Activated CD8-positive, alpha-beta T cell treated with anti-CD3 and anti-CD28 coated beads, Interleukin-2, amount 10 ng/mL, durations not matched to agents 7 days and 5 days (primary cell): ENCODE measurements at regions not wholly inside any gene's neighbourhood (a gene's known extent, or its start where the extent isn't known, plus 50 kb on each side); places are given as distances from the start of the nearest gene placed in this dataset.
A peak's percentile ranks its signal among the peaks of the same experiment; 100 is the strongest.

Source experiments
- ATAC-seq: fragments of 150-1000 bp; cut with Tn5 transposase; one replicate; pipeline ENCODE4 v1.10.0; 2021; ENCODE audit warnings: moderate library complexity
- CTCF ChIA-PET: fragments of 350-600 bp; sonication (Branson Sonifier 250); formaldehyde crosslinking; loops from one replicate; lab custom pipeline; 2021; ENCODE audit warnings: antibody characterized with exemption; lab: Charles Lee
- POLR2A ChIA-PET: fragments of 350-600 bp; sonication (Branson Sonifier 250); formaldehyde crosslinking; loops from one replicate; lab custom pipeline; 2021; ENCODE audit warnings: antibody characterized with exemption; lab: Charles Lee
- DNase-seq: peaks from one replicate; pipeline ENCODE4 v3.0.0-alpha.2; 2020
- H3K27ac Mint-ChIP-seq: one replicate; pipeline ENCODE4 v1.8.0; 2021; ENCODE audit warnings: mild to moderate bottlenecking, mixed read lengths
- H3K27me3 Mint-ChIP-seq: one replicate; pipeline ENCODE4 v1.8.0; 2021; ENCODE audit warnings: low read depth, mixed read lengths
- H3K36me3 Mint-ChIP-seq: one replicate; pipeline ENCODE4 v1.8.0; 2021; ENCODE audit warnings: low read depth, mixed read lengths
- H3K4me1 Mint-ChIP-seq: one replicate; pipeline ENCODE4 v1.8.0; 2021; ENCODE audit warnings: low read depth, mixed read lengths
- H3K4me3 Mint-ChIP-seq: one replicate; pipeline ENCODE4 v1.8.0; 2021; ENCODE audit warnings: mild to moderate bottlenecking, mixed read lengths
- H3K9me3 Mint-ChIP-seq: one replicate; pipeline ENCODE4 v1.8.0; 2022; ENCODE audit warnings: mixed read lengths; ENCODE audit not compliant: insufficient read depth

- ChIA-PET CTCF (no interaction called here), POLR2A (no interaction called here)
- H3K9me3 Mint-ChIP-seq = no peaks in the 10 kb centered on the region
- H3K27ac Mint-ChIP-seq = no peak overlapping the region
- no peaks in the 10 kb centered on the region for H3K4me1 Mint-ChIP-seq
- DNase-seq = no peak
- no peaks in the 10 kb centered on the region for H3K27me3 Mint-ChIP-seq
- no peak for ATAC-seq
- no peak overlapping the region for H3K4me3 Mint-ChIP-seq
- H3K36me3 Mint-ChIP-seq = no peaks in the 10 kb centered on the region
Observed at GRCh38 chr1:88111816-88112215, 572.3 kb upstream of the PKN2 start.

GRCh38 chr1:88117597-88117996 lies 566.5 kb upstream of the PKN2 start:
- Mint-ChIP-seq H3K4me1 (no peaks in the 10 kb centered on the region), H3K4me3 (no peak overlapping the region), H3K36me3 (no peaks in the 10 kb centered on the region), H3K9me3 (no peaks in the 10 kb centered on the region), H3K27me3 (no peaks in the 10 kb centered on the region), H3K27ac (no peak overlapping the region)
- CTCF ChIA-PET = no interaction called here
- POLR2A ChIA-PET = no interaction called here
- no peak for DNase-seq
- no peak for ATAC-seq

- no peaks in the 10 kb centered on the region for H3K36me3 Mint-ChIP-seq
- no peaks in the 10 kb centered on the region for H3K9me3 Mint-ChIP-seq
- no peak overlapping the region for H3K27ac Mint-ChIP-seq
- H3K27me3 Mint-ChIP-seq = no peaks in the 10 kb centered on the region
- CTCF ChIA-PET = no interaction called here
- no peaks in the 10 kb centered on the region for H3K4me1 Mint-ChIP-seq
- POLR2A ChIA-PET = no interaction called here
- DNase-seq (no peak), ATAC-seq (no peak)
- no peak overlapping the region for H3K4me3 Mint-ChIP-seq
Observed at GRCh38 chr1:88118176-88118845, 565.8 kb upstream of the PKN2 start.

- no peaks in the 10 kb centered on the region for H3K9me3 Mint-ChIP-seq
- DNase-seq (no peak), ATAC-seq (no peak)
- CTCF ChIA-PET = no interaction called here
- H3K36me3 Mint-ChIP-seq = no peaks in the 10 kb centered on the region
- H3K27me3 Mint-ChIP-seq = no peaks in the 10 kb centered on the region
- no peaks in the 10 kb centered on the region for H3K4me1 Mint-ChIP-seq
- POLR2A ChIA-PET = no interaction called here
- no peak overlapping the region for H3K4me3 Mint-ChIP-seq
- no peak overlapping the region for H3K27ac Mint-ChIP-seq
Observed at GRCh38 chr1:88124614-88125013, 559.5 kb upstream of the PKN2 start.

GRCh38 chr1:88126467-88126866 lies 557.6 kb upstream of the PKN2 start:
- H3K9me3 Mint-ChIP-seq = no peaks in the 10 kb centered on the region
- CTCF ChIA-PET = no interaction called here
- no peak for ATAC-seq
- no peak overlapping the region for H3K27ac Mint-ChIP-seq
- POLR2A ChIA-PET = no interaction called here
- no peak overlapping the region for H3K4me3 Mint-ChIP-seq
- no peaks in the 10 kb centered on the region for H3K4me1 Mint-ChIP-seq
- no peak for DNase-seq
- H3K36me3 Mint-ChIP-seq = no peaks in the 10 kb centered on the region
- no peaks in the 10 kb centered on the region for H3K27me3 Mint-ChIP-seq

GRCh38 chr1:88133991-88134390 lies 550.1 kb upstream of the PKN2 start:
- Mint-ChIP-seq H3K4me3 (no peak overlapping the region), H3K9me3 (no peaks in the 10 kb centered on the region), H3K27ac (no peak overlapping the region), H3K4me1 (no peaks in the 10 kb centered on the region), H3K27me3 (no peaks in the 10 kb centered on the region), H3K36me3 (no peaks in the 10 kb centered on the region)
- no peak for DNase-seq
- no peak for ATAC-seq
- CTCF ChIA-PET = no interaction called here
- POLR2A ChIA-PET = no interaction called here

- ChIA-PET CTCF (no interaction called here), POLR2A (no interaction called here)
- no peak for DNase-seq
- Mint-ChIP-seq H3K27ac (no peak overlapping the region), H3K4me1 (no peaks in the 10 kb centered on the region), H3K4me3 (no peak overlapping the region), H3K9me3 (no peaks in the 10 kb centered on the region), H3K36me3 (no peaks in the 10 kb centered on the region), H3K27me3 (no peaks in the 10 kb centered on the region)
- no peak for ATAC-seq
Observed at GRCh38 chr1:88134983-88135921, 548.8 kb upstream of the PKN2 start.

GRCh38 chr1:88139633-88140032 lies 544.4 kb upstream of the PKN2 start:
- POLR2A ChIA-PET = no interaction called here
- no peaks in the 10 kb centered on the region for H3K36me3 Mint-ChIP-seq
- DNase-seq (no peak), ATAC-seq (no peak)
- no peak overlapping the region for H3K4me3 Mint-ChIP-seq
- no peaks in the 10 kb centered on the region for H3K27me3 Mint-ChIP-seq
- H3K4me1 Mint-ChIP-seq = no peaks in the 10 kb centered on the region
- H3K27ac Mint-ChIP-seq = no peak overlapping the region
- CTCF ChIA-PET = interaction anchor here (1.5 kb wide), 1 partner anchor 41 kb away, joined by 3 read pairs; no protein-coding TSS in a partner anchor
- H3K9me3 Mint-ChIP-seq = no peaks in the 10 kb centered on the region

GRCh38 chr1:88140325-88140724 lies 543.7 kb upstream of the PKN2 start:
- ChIA-PET CTCF (interaction anchor here (1.5 kb wide), 1 partner anchor 40 kb away, joined by 3 read pairs; no protein-coding TSS in a partner anchor), POLR2A (no interaction called here)
- H3K27me3 Mint-ChIP-seq = no peaks in the 10 kb centered on the region
- H3K4me1 Mint-ChIP-seq = no peaks in the 10 kb centered on the region
- no peaks in the 10 kb centered on the region for H3K36me3 Mint-ChIP-seq
- no peak overlapping the region for H3K27ac Mint-ChIP-seq
- ATAC-seq (no peak), DNase-seq (no peak)
- no peaks in the 10 kb centered on the region for H3K9me3 Mint-ChIP-seq
- no peak overlapping the region for H3K4me3 Mint-ChIP-seq

GRCh38 chr1:88141499-88142074 lies 542.5 kb upstream of the PKN2 start:
- ATAC-seq (no peak), DNase-seq (no peak)
- CTCF ChIA-PET = no interaction called here
- Mint-ChIP-seq H3K4me1 (no peaks in the 10 kb centered on the region), H3K4me3 (peak overlapping the region; percentile 25), H3K36me3 (no peaks in the 10 kb centered on the region), H3K27ac (no peak overlapping the region), H3K27me3 (no peaks in the 10 kb centered on the region), H3K9me3 (no peaks in the 10 kb centered on the region)
- POLR2A ChIA-PET = no interaction called here

- no peaks in the 10 kb centered on the region for H3K4me1 Mint-ChIP-seq
- no peak overlapping the region for H3K27ac Mint-ChIP-seq
- CTCF ChIA-PET = no interaction called here
- no peak for DNase-seq
- POLR2A ChIA-PET = no interaction called here
- H3K9me3 Mint-ChIP-seq = no peaks in the 10 kb centered on the region
- H3K36me3 Mint-ChIP-seq = no peaks in the 10 kb centered on the region
- no peak overlapping the region for H3K4me3 Mint-ChIP-seq
- ATAC-seq = no peak
- H3K27me3 Mint-ChIP-seq = no peaks in the 10 kb centered on the region
Observed at GRCh38 chr1:88145752-88146151, 538.3 kb upstream of the PKN2 start.

- no peaks in the 10 kb centered on the region for H3K36me3 Mint-ChIP-seq
- H3K27ac Mint-ChIP-seq = no peak overlapping the region
- H3K4me3 Mint-ChIP-seq = no peak overlapping the region
- ATAC-seq (no peak), DNase-seq (no peak)
- ChIA-PET POLR2A (no interaction called here), CTCF (no interaction called here)
- no peaks in the 10 kb centered on the region for H3K4me1 Mint-ChIP-seq
- H3K9me3 Mint-ChIP-seq = no peaks in the 10 kb centered on the region
- no peaks in the 10 kb centered on the region for H3K27me3 Mint-ChIP-seq
Observed at GRCh38 chr1:88149686-88150085, 534.4 kb upstream of the PKN2 start.
